DND-41 (cell line): ENCODE measurements at regions not wholly inside any gene's neighbourhood (a gene's known extent, or its start where the extent isn't known, plus 50 kb on each side); places are given as distances from the start of the nearest gene placed in this dataset.

ENCODE experiments used
- ATAC-seq: fragments of 200-7000 bp; cut with Tn5 transposase; 3 replicates; pipeline ENCODE4 v1.9.1; 2021; ENCODE audit warnings: low read depth; ENCODE audit not compliant: insufficient read depth
- DNase-seq: peaks from one replicate; pipeline ENCODE4 v3.0.0-alpha.2; 2020
- H2AFZ ChIP-seq: 2 replicates; pipeline ENCODE4 v1.6.0; 2012; ENCODE audit warnings: low read depth, low read length
- H3K27ac ChIP-seq: 2 replicates; pipeline ENCODE4 v1.5.1; 2012; ENCODE audit warnings: low read length, inconsistent platforms
- H3K27me3 ChIP-seq: fragments of 200-600 bp; sonication (generic); 2 replicates; pipeline ENCODE4 v1.6.0; 2012; ENCODE audit warnings: low read length, mild to moderate bottlenecking, inconsistent platforms; ENCODE audit not compliant: insufficient read depth, poor library complexity
- H3K36me3 ChIP-seq: 2 replicates; pipeline ENCODE4 v1.5.1; 2012; ENCODE audit warnings: low read length, inconsistent platforms; ENCODE audit not compliant: insufficient read depth
- H3K4me1 ChIP-seq: 2 replicates; pipeline ENCODE4 v1.5.1; 2012; ENCODE audit warnings: mild to moderate bottlenecking, low read length; ENCODE audit not compliant: insufficient read depth
- H3K4me2 ChIP-seq: 2 replicates; pipeline ENCODE4 v1.6.0; 2012; ENCODE audit warnings: mild to moderate bottlenecking, moderate library complexity, low read length, inconsistent platforms; ENCODE audit not compliant: insufficient read depth
- H3K4me3 ChIP-seq, 2 experiments: fragments of 200-600 bp in 1 of 2; shearing (Covaris generic) in 1 of 2; 2 replicates each; pipeline ENCODE4 v1.5.1; 2012 to 2016; ENCODE audit warnings: inconsistent platforms in 2 of 2, low read length in 2 of 2, mild to moderate bottlenecking in 2 of 2, low read depth in 1 of 2, moderate library complexity in 1 of 2
- H3K79me2 ChIP-seq: 2 replicates; pipeline ENCODE4 v1.6.0; 2012; ENCODE audit warnings: low read length, inconsistent platforms; ENCODE audit not compliant: insufficient read depth
- H3K9ac ChIP-seq: 2 replicates; pipeline ENCODE4 v1.6.0; 2012; ENCODE audit warnings: low read depth, mild to moderate bottlenecking, inconsistent platforms, low read length, moderate library complexity
- H3K9me3 ChIP-seq: 2 replicates; pipeline ENCODE4 v1.5.1; 2012; ENCODE audit warnings: low read length, moderate library complexity, mild to moderate bottlenecking, inconsistent platforms; ENCODE audit not compliant: insufficient read depth, severe bottlenecking
- H4K20me1 ChIP-seq: 2 replicates; pipeline ENCODE4 v1.6.0; 2012; ENCODE audit warnings: low read length; ENCODE audit not compliant: insufficient read depth
- EZH2 ChIP-seq: IDR thresholded peaks from 3 replicates; pipeline ENCODE4 v1.6.1; 2012; ENCODE audit warnings: borderline replicate concordance, low read depth, mild to moderate bottlenecking, moderate library complexity, low read length, inconsistent platforms; ENCODE audit not compliant: severe bottlenecking
- TF ChIP-seq, protein P1 (sequence below): IDR thresholded peaks from 2 replicates; pipeline ENCODE4 v1.5.1; 2012; ENCODE audit warnings: borderline replicate concordance, low read length, moderate library complexity, mild to moderate bottlenecking; ENCODE audit not compliant: poor library complexity, severe bottlenecking; ENCODE audit errors: extremely low read depth

DNA sequence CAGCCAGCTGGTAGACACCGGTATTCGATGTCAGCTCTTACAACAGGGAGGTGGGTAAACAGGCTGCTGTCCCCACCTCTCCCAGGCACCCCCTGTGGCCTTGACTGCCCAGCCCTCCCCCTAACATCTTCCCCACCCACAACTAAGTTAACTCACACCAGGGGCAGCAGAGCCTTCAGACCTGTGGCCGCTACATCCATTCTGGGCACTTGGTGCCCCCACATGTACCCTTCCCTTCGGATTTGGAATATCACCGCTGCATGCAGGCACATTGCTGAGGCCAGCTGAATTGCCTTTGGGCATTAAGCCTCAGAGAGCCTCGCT is 130.3 kb downstream of the MYCN start:
- no peak overlapping the region for H3K4me3 ChIP-seq
- no peak overlapping the region for H2AFZ ChIP-seq
- H3K79me2 ChIP-seq = no peaks in the 10 kb centered on the region
- no peaks in the 10 kb centered on the region for H4K20me1 ChIP-seq
- H3K4me2 ChIP-seq = no peak overlapping the region
- H3K9me3 ChIP-seq = no peaks in the 10 kb centered on the region
- H3K36me3 ChIP-seq = no peaks in the 10 kb centered on the region
- no peak overlapping the region for H3K9ac ChIP-seq
- no peak for ATAC-seq
- H3K27me3 ChIP-seq = no peaks in the 10 kb centered on the region
- no peak overlapping the region for H3K27ac ChIP-seq
- TF ChIP-seq, protein P1, sequence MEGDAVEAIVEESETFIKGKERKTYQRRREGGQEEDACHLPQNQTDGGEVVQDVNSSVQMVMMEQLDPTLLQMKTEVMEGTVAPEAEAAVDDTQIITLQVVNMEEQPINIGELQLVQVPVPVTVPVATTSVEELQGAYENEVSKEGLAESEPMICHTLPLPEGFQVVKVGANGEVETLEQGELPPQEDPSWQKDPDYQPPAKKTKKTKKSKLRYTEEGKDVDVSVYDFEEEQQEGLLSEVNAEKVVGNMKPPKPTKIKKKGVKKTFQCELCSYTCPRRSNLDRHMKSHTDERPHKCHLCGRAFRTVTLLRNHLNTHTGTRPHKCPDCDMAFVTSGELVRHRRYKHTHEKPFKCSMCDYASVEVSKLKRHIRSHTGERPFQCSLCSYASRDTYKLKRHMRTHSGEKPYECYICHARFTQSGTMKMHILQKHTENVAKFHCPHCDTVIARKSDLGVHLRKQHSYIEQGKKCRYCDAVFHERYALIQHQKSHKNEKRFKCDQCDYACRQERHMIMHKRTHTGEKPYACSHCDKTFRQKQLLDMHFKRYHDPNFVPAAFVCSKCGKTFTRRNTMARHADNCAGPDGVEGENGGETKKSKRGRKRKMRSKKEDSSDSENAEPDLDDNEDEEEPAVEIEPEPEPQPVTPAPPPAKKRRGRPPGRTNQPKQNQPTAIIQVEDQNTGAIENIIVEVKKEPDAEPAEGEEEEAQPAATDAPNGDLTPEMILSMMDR = no peak
- TF ChIP-seq EZH2 = no peak
- H3K4me1 ChIP-seq = no peaks in the 10 kb centered on the region
- DNase-seq = no peak

DNA sequence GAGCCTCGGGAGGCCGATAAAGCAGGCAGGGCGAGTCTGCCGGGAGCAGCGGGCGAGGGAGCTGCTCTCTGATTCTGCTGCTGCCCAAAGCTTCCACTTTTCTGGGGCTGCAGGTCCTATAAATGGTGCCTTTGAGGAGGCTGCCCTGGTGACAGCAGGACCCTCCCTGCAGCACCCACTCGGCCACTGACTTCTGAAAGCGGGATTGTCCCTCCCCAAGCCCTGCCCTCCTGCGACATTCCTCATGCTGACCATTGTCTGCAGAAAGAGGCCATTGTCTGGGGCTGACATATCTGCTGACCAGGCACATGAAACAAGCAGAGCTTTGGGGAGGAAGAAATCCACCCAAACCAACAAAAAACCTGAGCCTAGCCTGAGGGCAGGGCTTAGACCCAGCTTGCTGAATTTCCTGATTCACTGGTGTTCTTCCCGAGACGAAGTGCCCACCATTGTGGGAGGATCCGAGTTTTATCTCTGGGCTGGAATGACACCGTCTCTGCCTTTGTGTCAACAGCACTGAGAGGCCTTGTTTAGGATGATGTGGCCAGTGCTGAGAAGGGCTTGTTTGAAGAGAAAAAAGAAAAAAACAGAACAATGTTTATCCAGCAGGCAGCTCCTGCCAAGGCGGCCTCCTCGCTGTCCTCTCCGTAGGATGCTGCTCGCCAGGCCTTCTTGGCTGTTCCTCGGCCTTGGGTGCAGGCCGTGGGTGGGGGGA is 129.7 kb downstream of the MYCN start:
- DNase-seq = no peak
- no peak overlapping the region for H3K4me2 ChIP-seq
- H3K36me3 ChIP-seq = no peaks in the 10 kb centered on the region
- H3K4me1 ChIP-seq = no peaks in the 10 kb centered on the region
- H3K27ac ChIP-seq = no peak overlapping the region
- H2AFZ ChIP-seq = no peak overlapping the region
- TF ChIP-seq, protein P1 = no peak
- no peak for TF ChIP-seq EZH2
- no peaks in the 10 kb centered on the region for H3K79me2 ChIP-seq
- H4K20me1 ChIP-seq = no peaks in the 10 kb centered on the region
- no peaks in the 10 kb centered on the region for H3K27me3 ChIP-seq
- H3K4me3 ChIP-seq = no peak overlapping the region
- H3K9me3 ChIP-seq = no peaks in the 10 kb centered on the region
- no peak overlapping the region for H3K9ac ChIP-seq
- no peak for ATAC-seq

DNA sequence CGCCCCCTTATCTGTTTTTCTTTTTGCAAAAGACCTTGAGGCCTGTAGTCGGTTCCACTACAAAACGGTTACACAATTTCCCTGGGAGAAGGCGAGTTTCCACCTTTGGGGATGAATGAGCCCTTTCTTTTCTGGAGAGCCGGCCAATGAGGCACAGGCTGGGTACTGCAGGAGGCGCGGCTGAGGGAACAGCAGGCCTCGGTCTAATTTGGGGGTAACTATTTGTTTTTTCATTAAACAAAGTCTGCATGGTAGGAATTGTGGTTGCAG is 129.2 kb downstream of the MYCN start:
- Histone ChIP-seq H2AFZ (no peak overlapping the region), H3K4me1 (no peaks in the 10 kb centered on the region)
- no peak for DNase-seq

More for the DNA sequence above, 129.2 kb downstream of the MYCN start:
- no peak overlapping the region for H3K4me3 ChIP-seq
- H3K36me3 ChIP-seq = no peaks in the 10 kb centered on the region
- no peak overlapping the region for H3K4me2 ChIP-seq
- H3K9ac ChIP-seq = no peak overlapping the region
- TF ChIP-seq, protein P1 = no peak
- no peak for TF ChIP-seq EZH2
- H4K20me1 ChIP-seq = no peaks in the 10 kb centered on the region
- H3K9me3 ChIP-seq = no peaks in the 10 kb centered on the region
- no peak for ATAC-seq
- no peak overlapping the region for H3K27ac ChIP-seq
- no peaks in the 10 kb centered on the region for H3K27me3 ChIP-seq
- no peaks in the 10 kb centered on the region for H3K79me2 ChIP-seq
